ENCODE measurements at regions not wholly inside any gene's neighbourhood (a gene's known extent, or its start where the extent isn't known, plus 50 kb on each side); places are given as distances from the start of the nearest gene placed in this dataset.

DNA sequence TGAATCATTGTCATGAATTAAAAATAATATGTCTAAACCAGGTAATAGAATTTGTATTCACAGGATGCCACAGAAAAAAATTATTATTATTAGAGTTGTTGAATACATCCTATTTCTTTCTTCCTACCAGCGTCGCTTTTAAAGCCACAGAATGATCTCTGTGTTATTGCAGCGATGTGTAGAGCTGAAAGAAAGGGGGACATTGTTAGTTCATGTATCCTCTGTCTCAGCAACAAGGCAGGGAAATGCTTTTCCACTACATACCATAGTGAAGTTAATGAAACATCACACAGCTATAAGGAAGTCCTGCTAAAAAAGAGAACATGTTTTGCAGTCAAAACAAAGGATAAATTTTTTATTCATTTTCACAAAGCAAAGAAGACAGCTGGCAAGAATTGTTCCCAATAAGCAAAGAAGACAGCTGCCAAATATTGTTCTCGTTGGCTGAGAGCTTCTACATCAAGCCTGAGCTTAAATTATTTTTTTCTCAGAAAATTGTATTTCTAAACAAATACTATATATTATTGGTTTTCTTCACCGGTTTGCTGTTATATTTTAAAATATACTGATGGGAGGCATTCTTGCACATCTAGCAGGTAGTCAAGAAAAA is 1234.4 kb downstream of the SUCLG1 start:
- TF ChIP-seq EZH2 (IDR thresholded peaks at IDR 0.05; ENCODE audit: insufficient read depth, poor library complexity, severe bottlenecking) (no peak), EZH2phosphoT487 (IDR thresholded peaks at IDR 0.05; ENCODE audit: insufficient read depth, low read depth) (no peak)

All from GM23248 (cell line).